MM.1S (cell line): ENCODE measurements at regions not wholly inside any gene's neighbourhood (a gene's known extent, or its start where the extent isn't known, plus 50 kb on each side); places are given as distances from the start of the nearest gene placed in this dataset.

Experiments
- DNase-seq: peaks from one replicate; pipeline ENCODE4 v3.0.0-alpha.2; 2015
- H2AFZ ChIP-seq: fragments of 300-600 bp; sonication (generic); 2 replicates; pipeline ENCODE4 v1.6.0; 2016; ENCODE audit warnings: antibody characterized with exemption, low read length
- H3F3A ChIP-seq: fragments of 300-600 bp; sonication (generic); 2 replicates; pipeline ENCODE4 v1.6.1; 2016; ENCODE audit warnings: mild to moderate bottlenecking, antibody characterized with exemption, low read length, moderate library complexity, mixed read lengths; ENCODE audit not compliant: insufficient read depth
- H3K27ac ChIP-seq: fragments of 300-600 bp; sonication (generic); 2 replicates; pipeline ENCODE4 v1.5.1; 2016; ENCODE audit warnings: mild to moderate bottlenecking, low read length
- H3K27me3 ChIP-seq: fragments of 300-600 bp; sonication (generic); replicated peaks from 2 replicates; pipeline ENCODE4 v1.6.0; 2016; ENCODE audit warnings: low read length; ENCODE audit not compliant: insufficient read depth
- H3K36me3 ChIP-seq: fragments of 300-600 bp; sonication (generic); replicated peaks from 2 replicates; pipeline ENCODE4 v1.6.1; 2016; ENCODE audit warnings: mild to moderate bottlenecking, low read length, mixed read lengths; ENCODE audit not compliant: insufficient read depth
- H3K4me1 ChIP-seq: fragments of 300-600 bp; sonication (generic); 2 replicates; pipeline ENCODE4 v1.6.1; 2016; ENCODE audit warnings: low read length, mixed read lengths
- H3K4me2 ChIP-seq: fragments of 300-600 bp; sonication (generic); 2 replicates; pipeline ENCODE4 v1.6.0; 2016; ENCODE audit warnings: low read depth, low read length
- H3K4me3 ChIP-seq: fragments of 300-600 bp; sonication (generic); 2 replicates; pipeline ENCODE4 v1.5.1; 2016; ENCODE audit warnings: low read length, mixed read lengths
- H3K79me2 ChIP-seq: fragments of 300-600 bp; sonication (generic); 2 replicates; pipeline ENCODE4 v1.6.1; 2016; ENCODE audit warnings: mixed run types, low read length, mixed read lengths
- H3K9ac ChIP-seq: fragments of 300-600 bp; sonication (generic); 2 replicates; pipeline ENCODE4 v1.6.1; 2016; ENCODE audit warnings: low read length, mixed read lengths
- H3K9me2 ChIP-seq: fragments of 300-600 bp; sonication (generic); replicated peaks from 2 replicates; pipeline ENCODE4 v1.6.1; 2016; ENCODE audit warnings: mild to moderate bottlenecking, low read length, mixed read lengths; ENCODE audit not compliant: insufficient read depth
- H3K9me3 ChIP-seq: fragments of 300-600 bp; sonication (generic); replicated peaks from 2 replicates; pipeline ENCODE4 v1.6.1; 2016; ENCODE audit warnings: mild to moderate bottlenecking, low read length, mixed read lengths; ENCODE audit not compliant: insufficient read depth
- H4K20me1 ChIP-seq: fragments of 300-600 bp; sonication (generic); 2 replicates; pipeline ENCODE4 v1.6.1; 2016; ENCODE audit warnings: mild to moderate bottlenecking, low read length, moderate library complexity, mixed read lengths; ENCODE audit not compliant: insufficient read depth
- CTCF ChIP-seq: fragments of 300-600 bp; sonication (generic); IDR thresholded peaks from 2 replicates; pipeline ENCODE4 v1.5.1; 2016; ENCODE audit warnings: antibody characterized with exemption, low read length, mixed read lengths
- EZH2 ChIP-seq: fragments of 300-600 bp; sonication (generic); optimal IDR thresholded peaks from 2 replicates; pipeline ENCODE3; 2017; ENCODE audit warnings: low read depth, mild to moderate bottlenecking, antibody characterized with exemption, low read length, mixed read lengths
- EZH2phosphoT487 ChIP-seq: fragments of 300-600 bp; sonication (generic); IDR thresholded peaks from 2 replicates; pipeline ENCODE4 v1.6.1; 2018; ENCODE audit warnings: antibody characterized with exemption, low read length

DNA sequence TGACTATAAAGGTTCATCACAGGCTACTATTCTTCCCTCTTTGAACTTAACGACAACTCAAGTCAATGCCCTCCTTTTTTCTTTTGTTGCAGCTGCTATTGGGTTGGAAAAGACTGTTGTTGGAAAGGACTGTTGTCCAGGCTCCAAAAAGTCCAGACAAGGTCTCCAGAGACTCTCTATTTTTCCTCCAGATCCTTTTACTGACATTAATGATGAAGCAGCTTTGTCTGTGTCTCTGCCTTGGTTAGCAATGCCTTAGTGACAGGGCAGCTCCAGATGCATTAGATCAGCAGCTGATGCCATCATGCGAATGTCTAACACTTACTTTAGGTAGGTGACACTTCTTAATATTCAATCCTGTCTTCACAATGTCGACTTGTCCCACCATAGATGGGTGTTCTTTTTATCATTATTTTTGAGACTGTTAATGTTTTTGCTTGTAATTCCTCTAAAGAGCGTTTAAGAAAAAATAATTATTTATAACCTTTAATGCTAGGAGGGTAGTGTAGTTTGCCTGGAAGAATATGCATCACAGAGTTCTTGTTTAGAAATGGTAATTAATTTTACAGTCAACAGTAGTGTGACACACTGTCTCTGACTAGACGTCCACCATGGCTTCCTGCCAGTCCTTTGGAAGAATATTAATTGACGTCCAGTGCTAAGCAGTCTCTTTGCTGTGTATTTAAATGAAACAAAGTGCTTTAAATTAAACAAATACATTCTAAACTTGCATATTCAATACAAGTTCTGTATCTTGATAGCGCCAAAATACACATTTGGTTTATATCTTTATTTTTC, 492.2 kb downstream of the NR2F1-AS1 start:
- no peaks in the 10 kb centered on the region for H3K9me3 ChIP-seq

DNA sequence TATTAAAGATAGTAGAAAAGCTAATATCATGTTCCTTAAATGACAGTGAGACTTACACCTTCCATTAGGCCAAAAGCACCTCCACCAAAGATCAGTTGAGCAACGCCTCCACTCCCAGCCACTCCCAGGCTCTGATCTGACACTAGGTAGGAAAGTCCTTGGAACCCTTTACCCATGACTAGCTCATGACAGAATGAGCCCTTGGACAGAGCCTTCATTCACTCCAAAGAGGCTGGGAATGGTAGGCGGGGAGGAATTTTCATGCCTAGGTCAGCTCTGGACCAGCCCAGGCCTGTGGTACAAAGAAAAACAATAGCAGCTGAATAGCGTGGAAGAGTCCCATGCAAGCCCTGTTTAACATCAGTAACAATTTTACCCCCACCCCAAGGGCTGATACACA, 493.7 kb downstream of the NR2F1-AS1 start:
- Histone ChIP-seq H3K9me3 (no peaks in the 10 kb centered on the region), H3K4me3 (no peak overlapping the region), H3K36me3 (no peaks in the 10 kb centered on the region), H4K20me1 (no peaks in the 10 kb centered on the region), H2AFZ (no peak overlapping the region), H3K9me2 (0 out of 2 replicates have a peak, but pooled peaks cover 2% of the 10 kb centered on the region), H3K9ac (no peak overlapping the region), H3K4me2 (no peak overlapping the region), H3F3A (no peaks in the 10 kb centered on the region), H3K4me1 (no peaks in the 10 kb centered on the region), H3K79me2 (no peaks in the 10 kb centered on the region), H3K27ac (no peak overlapping the region), H3K27me3 (no peaks in the 10 kb centered on the region)
- TF ChIP-seq EZH2phosphoT487 (no peak), EZH2 (no peak)
- DNase-seq, result no peak

More for the DNA sequence above, 492.2 kb downstream of the NR2F1-AS1 start:
- DNase-seq, result no peak
- no peak for TF ChIP-seq EZH2phosphoT487
- TF ChIP-seq EZH2, result no peak
- TF ChIP-seq CTCF, result no peak
- Histone ChIP-seq H3K9ac (no peak overlapping the region), H3K27ac (no peak overlapping the region), H3K4me3 (no peak overlapping the region), H3K36me3 (no peaks in the 10 kb centered on the region), H4K20me1 (no peaks in the 10 kb centered on the region), H3K27me3 (no peaks in the 10 kb centered on the region), H3K79me2 (no peaks in the 10 kb centered on the region), H3F3A (no peaks in the 10 kb centered on the region), H3K9me2 (0 out of 2 replicates have a peak, but pooled peaks cover 2% of the 10 kb centered on the region), H3K4me2 (no peak overlapping the region), H3K4me1 (no peaks in the 10 kb centered on the region), H2AFZ (no peak overlapping the region)

- H3K4me2 ChIP-seq, result no peak overlapping the region
- H3K9me2 ChIP-seq, result no peaks in the 10 kb centered on the region
- H3K27ac ChIP-seq, result no peak overlapping the region
- 0 out of 2 replicates have a peak, but pooled peaks cover 6% of the 10 kb centered on the region for H3F3A ChIP-seq
- no peaks in the 10 kb centered on the region for H3K79me2 ChIP-seq
- TF ChIP-seq CTCF, result no peak
- TF ChIP-seq EZH2, result no peak
- no peak for TF ChIP-seq EZH2phosphoT487
- DNase-seq, result no peak
- H3K9me3 ChIP-seq, result no peaks in the 10 kb centered on the region
- no peaks in the 10 kb centered on the region for H3K36me3 ChIP-seq
- H3K9ac ChIP-seq, result no peak overlapping the region
- no peaks in the 10 kb centered on the region for H3K27me3 ChIP-seq
- no peak overlapping the region for H3K4me3 ChIP-seq
- peaks cover 9% of the 10 kb centered on the region for H3K4me1 ChIP-seq
- H2AFZ ChIP-seq, result no peak overlapping the region
- no peaks in the 10 kb centered on the region for H4K20me1 ChIP-seq
Measured at GRCh38 chr5:93082981-93083380, 498.0 kb downstream of the NR2F1-AS1 start.

DNA sequence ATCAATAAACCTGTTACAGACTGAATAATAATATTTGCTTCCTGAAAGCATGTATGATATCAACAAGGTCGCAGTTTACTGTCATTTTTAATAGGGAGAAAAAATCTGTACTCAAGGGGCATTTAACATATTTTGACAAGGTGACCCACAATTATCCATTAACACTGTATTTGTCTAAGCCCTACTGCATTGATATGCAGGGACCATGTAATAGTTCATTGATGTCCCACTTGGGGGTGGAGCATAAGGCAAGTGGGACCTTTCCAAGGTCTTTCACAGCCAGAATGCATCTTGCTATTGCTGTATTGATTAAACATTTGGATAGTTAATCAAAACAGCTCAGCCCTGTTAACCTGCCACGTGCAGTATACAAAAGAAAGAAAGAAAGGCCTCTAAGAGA, 502.0 kb downstream of the NR2F1-AS1 start:
- Histone ChIP-seq H3K27ac (no peak overlapping the region), H3K79me2 (no peaks in the 10 kb centered on the region), H3K4me1 (peaks cover 17% of the 10 kb centered on the region), H3K4me3 (no peak overlapping the region), H3K9me2 (no peaks in the 10 kb centered on the region), H3F3A (0 out of 2 replicates have a peak, but pooled peaks cover 6% of the 10 kb centered on the region), H4K20me1 (no peaks in the 10 kb centered on the region), H3K4me2 (no peak overlapping the region), H3K36me3 (no peaks in the 10 kb centered on the region), H2AFZ (no peak overlapping the region), H3K27me3 (no peaks in the 10 kb centered on the region), H3K9ac (no peak overlapping the region), H3K9me3 (no peaks in the 10 kb centered on the region)
- DNase-seq, result no peak
- TF ChIP-seq EZH2phosphoT487 (no peak), CTCF (no peak), EZH2 (no peak)
